K562 (cell line): ENCODE measurements at regions not wholly inside any gene's neighbourhood (a gene's known extent, or its start where the extent isn't known, plus 50 kb on each side); places are given as distances from the start of the nearest gene placed in this dataset.

Source experiments
- ATAC-seq: fragments of 200-7000 bp; cut with Tn5 transposase; 3 replicates; pipeline ENCODE4 v1.9.1; 2020; ENCODE audit warnings: moderate library complexity
- BruUV-seq: library from RNA; stranded (reverse); fragments of 400-500 nt; replicated peaks from 2 replicates; lab custom pipeline; 2021; lab: Mats Ljungman, UMichigan
- CTCF ChIA-PET: fragments of 300-600 bp; formaldehyde crosslinking; extraction: SDS; loops from one replicate; lab custom pipeline; 2021; ENCODE audit warnings: low intra/inter-chr PET ratio; lab: Yijun Ruan, JAX
- POLR2A ChIA-PET: fragments of 300-600, 350-650 bp; sonication (Branson Sonifier 250); formaldehyde crosslinking; extraction: SDS; loops from one replicate; lab custom pipeline; 2021; ENCODE audit warnings: antibody characterized with exemption, inconsistent platforms; lab: Yijun Ruan, JAX
- DNase-seq, 4 experiments: peaks; one replicate each; pipeline versions ENCODE4 v3.0.0 to v3.0.0-alpha.2; 2011 to 2018; ENCODE audit warnings: low spot score in 3 of 4, mixed read lengths in 3 of 4; ENCODE audit errors: extremely low read depth in 1 of 4
- FAIRE-seq: peaks from 2 replicates; lab custom pipeline; 2011; peaks lifted over from hg19 to GRCh38; lab: Jason Lieb, UNC
- H2AFZ ChIP-seq: 2 replicates; pipeline ENCODE4 v1.6.0; 2011; ENCODE audit warnings: low read depth, low read length, control low read depth, inconsistent platforms
- H3K27ac ChIP-seq: fragments of 200-600 bp; 3 replicates; pipeline ENCODE4 v1.8.0; 2011; ENCODE audit warnings: low read depth, mild to moderate bottlenecking, control low read depth, inconsistent platforms, low read length, moderate library complexity, mixed read lengths; ENCODE audit errors: extremely low read depth
- H3K27me3 ChIP-seq, 2 experiments: fragments of 300-600 bp in 1 of 2; 2 replicates in 1 of 2; 3 replicates in 1 of 2; pipeline versions ENCODE4 v1.6.0 to v1.8.0; 2011; ENCODE audit warnings: inconsistent platforms in 2 of 2, low read length in 2 of 2, mild to moderate bottlenecking in 1 of 2, mixed read lengths in 1 of 2, moderate library complexity in 1 of 2; ENCODE audit not compliant: control insufficient read depth in 2 of 2, insufficient read depth in 2 of 2
- H3K36me3 ChIP-seq: fragments of 300-600 bp; 3 replicates; pipeline ENCODE4 v1.8.0; 2011; ENCODE audit warnings: mild to moderate bottlenecking, low read length, inconsistent platforms; ENCODE audit not compliant: control insufficient read depth, insufficient read depth
- H3K4me1 ChIP-seq, 2 experiments: fragments of 200-600 bp in 1 of 2; replicated peaks in 1 of 2; 2 replicates in 1 of 2; 3 replicates in 1 of 2; pipeline versions ENCODE4 v1.5.1 to v1.8.0; 2011; ENCODE audit warnings: inconsistent platforms in 2 of 2, low read length in 2 of 2, mild to moderate bottlenecking in 1 of 2, mixed read lengths in 1 of 2, moderate library complexity in 1 of 2; ENCODE audit not compliant: control insufficient read depth in 2 of 2, insufficient read depth in 2 of 2
- H3K4me2 ChIP-seq: 2 replicates; pipeline ENCODE4 v1.6.1; 2011; ENCODE audit warnings: low read length, control low read depth, inconsistent platforms, mixed read lengths; ENCODE audit not compliant: insufficient read depth
- H3K4me3 ChIP-seq: fragments of 200-600 bp; sonication (generic), shearing (Covaris generic); 2 replicates; pipeline ENCODE4 v1.5.1; 2016; ENCODE audit warnings: control low read depth, inconsistent platforms
- H3K79me2 ChIP-seq: fragments of 200-600 bp; 3 replicates; pipeline ENCODE4 v1.8.0; 2011; ENCODE audit warnings: low read length, inconsistent platforms; ENCODE audit not compliant: control insufficient read depth, insufficient read depth
- H3K9ac ChIP-seq, 2 experiments: 2 replicates each; pipeline versions ENCODE4 v1.6.0 to v1.6.1; 2011; ENCODE audit warnings: low read depth in 2 of 2, low read length in 2 of 2, control low read depth in 1 of 2, inconsistent platforms in 1 of 2, mild to moderate bottlenecking in 1 of 2, mixed read lengths in 1 of 2; ENCODE audit not compliant: insufficient read depth in 1 of 2
- H3K9me1 ChIP-seq: one replicate; pipeline ENCODE4 v1.6.0; 2011; ENCODE audit warnings: inconsistent platforms, mild to moderate bottlenecking, low read length, moderate library complexity; ENCODE audit not compliant: control insufficient read depth, insufficient read depth
- H3K9me3 ChIP-seq: replicated peaks from 2 replicates; pipeline ENCODE4 v1.5.1; 2011; ENCODE audit warnings: low read depth, low read length, inconsistent platforms; ENCODE audit not compliant: control insufficient read depth, insufficient read depth
- H4K20me1 ChIP-seq: replicated peaks from 2 replicates; pipeline ENCODE4 v1.6.1; 2011; ENCODE audit warnings: low read length, inconsistent platforms, mixed read lengths; ENCODE audit not compliant: control insufficient read depth, insufficient read depth
- ARID4B ChIP-seq: sonication (generic); formaldehyde crosslinking; IDR thresholded peaks from 2 replicates; pipeline ENCODE4 v1.8.0; 2022; ENCODE audit warnings: mild to moderate bottlenecking, missing genetic modification reagents
- ASH1L ChIP-seq: fragments of 450-650 bp; IDR thresholded peaks from 2 replicates; pipeline ENCODE4 v1.6.1; 2018; ENCODE audit warnings: borderline replicate concordance, mild to moderate bottlenecking, low read depth; ENCODE audit not compliant: partially characterized antibody
- CBFA2T3 ChIP-seq: fragments of 450-650 bp; IDR thresholded peaks from 2 replicates; pipeline ENCODE4 v1.6.1; 2017
- CCNT2 ChIP-seq: IDR thresholded peaks from 2 replicates; pipeline ENCODE4 v1.6.1; 2011; ENCODE audit warnings: borderline replicate concordance, low read depth, mild to moderate bottlenecking, moderate library complexity, mixed read lengths, low read length; ENCODE audit not compliant: insufficient read length; ENCODE audit errors: extremely low read depth
- DDX20 ChIP-seq: fragments of 450-650 bp; IDR thresholded peaks from 2 replicates; pipeline ENCODE4 v1.6.1; 2016; ENCODE audit warnings: missing genetic modification characterization, low read depth, mild to moderate bottlenecking, missing compliant biosample characterization, moderate library complexity
- DNMT1 ChIP-seq: fragments of 450-650 bp; IDR thresholded peaks from 2 replicates; pipeline ENCODE4 v1.6.1; 2016; ENCODE audit warnings: antibody characterized with exemption, mild to moderate bottlenecking
- FOXO4 ChIP-seq: fragments of 450-650 bp; formaldehyde crosslinking; IDR thresholded peaks from 2 replicates; pipeline ENCODE4 v1.4.0; 2020; ENCODE audit warnings: mild to moderate bottlenecking, moderate library complexity
- HDAC8 ChIP-seq: fragments of 450-650 bp; IDR thresholded peaks from 2 replicates; pipeline ENCODE4 v1.6.1; 2016; ENCODE audit warnings: mild to moderate bottlenecking, missing genetic modification characterization, moderate library complexity, missing compliant biosample characterization
- KLF13 ChIP-seq: fragments of 450-650 bp; IDR thresholded peaks from 2 replicates; pipeline ENCODE4 v1.6.1; 2016; ENCODE audit warnings: missing genetic modification characterization, low read depth, mild to moderate bottlenecking, missing compliant biosample characterization, moderate library complexity, borderline replicate concordance
- NR2C2 ChIP-seq, 2 experiments: fragments of 200-800 bp in 1 of 2; sonication (Bioruptor generic) in 1 of 2; sonication (generic) in 1 of 2; formaldehyde crosslinking in 1 of 2; IDR thresholded peaks; 2 replicates each; pipeline versions ENCODE4 v1.6.1 to v1.8.0; 2016 to 2022; ENCODE audit warnings: mild to moderate bottlenecking in 1 of 2, missing compliant biosample characterization in 1 of 2, missing genetic modification characterization in 1 of 2, missing genetic modification reagents in 1 of 2
- NR4A1 ChIP-seq, 2 experiments: fragments of 250-450 bp in 1 of 2; fragments of 450-650 bp in 1 of 2; sonication (Bioruptor Pico) in 1 of 2; IDR thresholded peaks; 2 replicates each; pipeline versions ENCODE4 v1.4.0 to v1.6.1; 2016 to 2020; ENCODE audit warnings: mild to moderate bottlenecking in 2 of 2, missing compliant biosample characterization in 1 of 2, missing genetic modification characterization in 1 of 2, moderate library complexity in 1 of 2
- SAFB2 ChIP-seq: fragments of 200-400 bp; formaldehyde crosslinking; IDR thresholded peaks from 2 replicates; pipeline ENCODE4 v1.6.1; 2018; ENCODE audit warnings: borderline replicate concordance, low read length, low read depth, moderate library complexity; ENCODE audit not compliant: severe bottlenecking
- WHSC1 ChIP-seq: IDR thresholded peaks from one replicate; pipeline ENCODE4 v1.6.1; 2012; ENCODE audit warnings: low read length, control low read depth, inconsistent platforms
- ZNF24 ChIP-seq: fragments of 450-650 bp; IDR thresholded peaks from 2 replicates; pipeline ENCODE4 v1.6.1; 2016
- ZNF253 ChIP-seq: fragments of 250-450 bp; sonication (Bioruptor Pico); conservative IDR thresholded peaks from 2 replicates; pipeline ENCODE4 v1.6.1; 2021; ENCODE audit warnings: mild to moderate bottlenecking
- ZNF75A ChIP-seq: fragments of 450-650 bp; formaldehyde crosslinking; IDR thresholded peaks from 2 replicates; pipeline ENCODE4 v1.4.0; 2020; ENCODE audit warnings: mild to moderate bottlenecking
- ZNF76 ChIP-seq: fragments of 250-450 bp; sonication (Bioruptor Pico); IDR thresholded peaks from 2 replicates; pipeline ENCODE4 v1.4.0; 2020; ENCODE audit warnings: mild to moderate bottlenecking, moderate library complexity, borderline replicate concordance
- WGBS: fragments of 100-300 bp; shearing (Covaris generic); methylation state at CpG from one replicate; pipeline ENCODE4 v1.1.6; 2016; ENCODE audit warnings: low coverage, mixed read lengths; ENCODE audit not compliant: insufficient coverage; ENCODE audit errors: missing lambda C conversion rate; 5-methylcytosine and 5-hydroxymethylcytosine counted together
- in situ Hi-C: fragments of 300-500 bp; cut with MboI; formaldehyde crosslinking; loops from 4 replicates; pipeline ENCODE4 v1.15.0; 2018; ENCODE audit warnings: inconsistent platforms, mixed read lengths
- intact Hi-C: fragments of 100-400 bp; cut with micrococcal nuclease; formaldehyde crosslinking; loops from 2 replicates; pipeline ENCODE4 v1.14.2; 2022

GRCh38 chr1:73639494-73639893 lies 558.5 kb downstream of the LRRIQ3 start:
- CTCF ChIA-PET: no interaction called here
- H3K9me3 ChIP-seq: no peaks in the 10 kb centered on the region
- no peaks in the 10 kb centered on the region for H3K9me1 ChIP-seq
- H4K20me1 ChIP-seq: no peaks in the 10 kb centered on the region
- no peaks in the 10 kb centered on the region for H3K79me2 ChIP-seq
- no peak for DNase-seq
- in situ Hi-C loops (no loop called here), intact Hi-C loops (no loop called here)
- H3K9ac ChIP-seq: no peak overlapping the region
- no peaks in the 10 kb centered on the region for H3K4me1 ChIP-seq
- FAIRE-seq: no peak
- H3K36me3 ChIP-seq: no peaks in the 10 kb centered on the region
- POLR2A ChIA-PET: interaction anchor here (0.7 kb wide), 1 partner anchor 31 kb away, joined by 3 read pairs; no protein-coding TSS in a partner anchor
- H3K27me3 ChIP-seq: no peaks in the 10 kb centered on the region
- 3% methylated on average over 5 of the region's 5 CpGs for WGBS
- no peak overlapping the region for H2AFZ ChIP-seq
- H3K27ac ChIP-seq: no peak overlapping the region
- no peak for ATAC-seq
- no peak overlapping the region for H3K4me3 ChIP-seq
- no TSS peak for BruUV-seq
- H3K4me2 ChIP-seq: no peak overlapping the region
- no peak for TF ChIP-seq NR2C2 (CRISPR knock-in tag; IDR thresholded peaks at IDR 0.05)
- TF ChIP-seq NR2C2 (tag; IDR thresholded peaks at IDR 0.05): no peak
- no peak for TF ChIP-seq SAFB2
- TF ChIP-seq ARID4B (CRISPR knock-in tag): no peak
- no peak for TF ChIP-seq CBFA2T3
- TF ChIP-seq NR4A1 (CRISPR knock-in tag; IDR thresholded peaks at IDR 0.05): no peak
- TF ChIP-seq NR4A1 (tag; IDR thresholded peaks at IDR 0.05): no peak
- TF ChIP-seq WHSC1: no peak
- no peak for TF ChIP-seq ZNF253 (CRISPR knock-in tag)
- no peak for TF ChIP-seq KLF13 (tag)
- no peak for TF ChIP-seq HDAC8
- TF ChIP-seq DDX20: no peak
- no peak for TF ChIP-seq ZNF24
- TF ChIP-seq FOXO4 (CRISPR knock-in tag): no peak
- TF ChIP-seq ZNF75A (CRISPR knock-in tag): no peak
- no peak for TF ChIP-seq ZNF76 (CRISPR knock-in tag)
- TF ChIP-seq CCNT2: no peak
- TF ChIP-seq DNMT1: no peak
- TF ChIP-seq ASH1L: no peak
